ENCODE measurements at regions not wholly inside any gene's neighbourhood (a gene's known extent, or its start where the extent isn't known, plus 50 kb on each side); places are given as distances from the start of the nearest gene placed in this dataset.

DNA sequence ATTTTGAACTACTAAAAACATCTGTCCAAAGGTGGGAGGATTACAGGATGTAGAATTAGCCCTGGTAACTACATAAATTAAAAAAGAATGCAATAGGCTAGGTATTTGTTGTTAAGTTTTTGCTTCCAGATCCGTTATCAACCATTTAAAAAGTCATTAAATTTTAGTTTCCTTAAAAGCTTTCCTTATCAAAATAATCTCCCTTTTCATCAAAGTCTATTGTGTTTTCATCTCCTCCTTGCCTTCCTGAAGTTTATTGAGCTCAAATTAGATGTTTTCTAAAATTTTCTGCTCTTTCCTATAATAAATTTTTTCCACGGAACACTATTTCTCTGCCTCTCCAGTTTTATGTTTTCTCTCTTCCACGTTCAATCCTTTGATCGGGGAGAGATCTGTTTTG is 108.6 kb downstream of the MEX3B start:
- Histone ChIP-seq H3K4ac (ENCODE audit: low read depth, low read length) (no peak overlapping the region), H4K8ac (replicated peaks; ENCODE audit: insufficient read length, low read depth, low read length) (no peak overlapping the region), H2BK12ac (ENCODE audit: insufficient read length, low read depth, low read length) (no peak overlapping the region), H4K5ac (ENCODE audit: insufficient read length, low read depth, low read length) (no peak overlapping the region), H3K23me2 (ENCODE audit: insufficient read length, low read depth, low read length, poor library complexity, severe bottlenecking) (no peaks in the 10 kb centered on the region), H3T11ph (ENCODE audit: low read length) (no peak overlapping the region), H3K27me3 (ENCODE audit: insufficient read depth, low read length) (no peaks in the 10 kb centered on the region), H2BK20ac (ENCODE audit: low read depth, low read length, poor library complexity, severe bottlenecking) (no peak overlapping the region), H2BK120ac (ENCODE audit: low read depth, low read length, poor library complexity, severe bottlenecking) (no peak overlapping the region), H2BK15ac (ENCODE audit: low read depth, low read length) (no peak overlapping the region), H3K79me1 (ENCODE audit: insufficient read depth, low read depth, low read length, poor library complexity, severe bottlenecking) (no peaks in the 10 kb centered on the region), H3K27ac (ENCODE audit: insufficient read length, low read depth, low read length) (no peak overlapping the region), H3K4me2 (ENCODE audit: insufficient read depth, insufficient read length, low read length) (no peak overlapping the region), H3K9ac (ENCODE audit: extremely low read depth, insufficient read length, low read length) (no peak overlapping the region), H2AFZ (ENCODE audit: low read length) (no peak overlapping the region), H2BK5ac (ENCODE audit: insufficient read length, low read length) (no peak overlapping the region), H3K79me2 (ENCODE audit: insufficient read depth, low read length) (no peaks in the 10 kb centered on the region), H3K23ac (ENCODE audit: insufficient read length, low read depth, low read length) (no peak overlapping the region), H3K18ac (ENCODE audit: insufficient read length, low read depth, low read length) (no peak overlapping the region), H2AK5ac (ENCODE audit: insufficient read length, low read length) (no peak overlapping the region), H3K9me3 (ENCODE audit: control insufficient read depth, low read depth, low read length) (no peaks in the 10 kb centered on the region), H4K91ac (ENCODE audit: insufficient read length, low read depth, low read length) (no peak overlapping the region), H3K4me1 (ENCODE audit: insufficient read depth, low read length) (no peaks in the 10 kb centered on the region), H3K14ac (ENCODE audit: insufficient read depth, low read length) (no peak overlapping the region), H4K20me1 (ENCODE audit: control insufficient read depth, insufficient read depth, insufficient read length) (no peaks in the 10 kb centered on the region), H3K56ac (ENCODE audit: insufficient read length, low read depth, low read length) (no peak overlapping the region)
- DNase-seq: no peak
- no peak overlapping the region for H3K27ac Mint-ChIP-seq
- H3K27me3 Mint-ChIP-seq (ENCODE audit: low read depth): no peaks in the 10 kb centered on the region
- no peaks in the 10 kb centered on the region for H3K36me3 Mint-ChIP-seq (ENCODE audit: insufficient read depth in 1 of 3, low read depth in 3 of 3)
- TF ChIP-seq, protein P1, sequence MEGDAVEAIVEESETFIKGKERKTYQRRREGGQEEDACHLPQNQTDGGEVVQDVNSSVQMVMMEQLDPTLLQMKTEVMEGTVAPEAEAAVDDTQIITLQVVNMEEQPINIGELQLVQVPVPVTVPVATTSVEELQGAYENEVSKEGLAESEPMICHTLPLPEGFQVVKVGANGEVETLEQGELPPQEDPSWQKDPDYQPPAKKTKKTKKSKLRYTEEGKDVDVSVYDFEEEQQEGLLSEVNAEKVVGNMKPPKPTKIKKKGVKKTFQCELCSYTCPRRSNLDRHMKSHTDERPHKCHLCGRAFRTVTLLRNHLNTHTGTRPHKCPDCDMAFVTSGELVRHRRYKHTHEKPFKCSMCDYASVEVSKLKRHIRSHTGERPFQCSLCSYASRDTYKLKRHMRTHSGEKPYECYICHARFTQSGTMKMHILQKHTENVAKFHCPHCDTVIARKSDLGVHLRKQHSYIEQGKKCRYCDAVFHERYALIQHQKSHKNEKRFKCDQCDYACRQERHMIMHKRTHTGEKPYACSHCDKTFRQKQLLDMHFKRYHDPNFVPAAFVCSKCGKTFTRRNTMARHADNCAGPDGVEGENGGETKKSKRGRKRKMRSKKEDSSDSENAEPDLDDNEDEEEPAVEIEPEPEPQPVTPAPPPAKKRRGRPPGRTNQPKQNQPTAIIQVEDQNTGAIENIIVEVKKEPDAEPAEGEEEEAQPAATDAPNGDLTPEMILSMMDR (conservative IDR thresholded peaks at IDR 0.05): no peak
- no peak overlapping the region for H3K4me3 Mint-ChIP-seq
- WGBS (ENCODE audit: extremely low coverage, insufficient read length, low lambda C conversion rate): no CpG with 5 or more reads among the region's 4 CpGs
- peaks cover 9 to 13% of the 10 kb centered on the region in 2 experiments for H3K4me1 Mint-ChIP-seq
- no peaks in the 10 kb centered on the region for H3K9me3 Mint-ChIP-seq

All from H9 (cell line).